Osteocyte (in vitro differentiated cells): ENCODE measurements at regions not wholly inside any gene's neighbourhood (a gene's known extent, or its start where the extent isn't known, plus 50 kb on each side); places are given as distances from the start of the nearest gene placed in this dataset.
A peak's percentile ranks its signal among the peaks of the same experiment; 100 is the strongest.

Source experiments
- DNase-seq: peaks from one replicate; pipeline ENCODE4 v3.0.0; 2021; ENCODE audit warnings: mixed read lengths; ENCODE audit not compliant: unreplicated experiment; ENCODE audit errors: extremely low spot score
- H3K27ac Mint-ChIP-seq: one replicate; pipeline ENCODE4 v1.8.0; 2021; ENCODE audit warnings: mild to moderate bottlenecking, mixed read lengths; ENCODE audit not compliant: unreplicated experiment
- H3K27me3 Mint-ChIP-seq: one replicate; pipeline ENCODE4 v1.8.0; 2021; ENCODE audit warnings: mixed read lengths; ENCODE audit not compliant: unreplicated experiment
- H3K36me3 Mint-ChIP-seq: one replicate; pipeline ENCODE4 v1.8.0; 2021; ENCODE audit warnings: mixed read lengths; ENCODE audit not compliant: unreplicated experiment
- H3K4me1 Mint-ChIP-seq: one replicate; pipeline ENCODE4 v1.8.0; 2021; ENCODE audit warnings: mixed read lengths; ENCODE audit not compliant: unreplicated experiment
- H3K4me3 Mint-ChIP-seq: one replicate; pipeline ENCODE4 v1.8.0; 2021; ENCODE audit warnings: mild to moderate bottlenecking, moderate library complexity, mixed read lengths; ENCODE audit not compliant: unreplicated experiment
- H3K9me3 Mint-ChIP-seq: one replicate; pipeline ENCODE4 v1.8.0; 2021; ENCODE audit warnings: mixed read lengths; ENCODE audit not compliant: unreplicated experiment
- CTCF ChIP-seq: fragments of 200-600 bp; sonication (generic); IDR thresholded peaks from 2 replicates; pipeline ENCODE4 v1.5.0; 2021; ENCODE audit warnings: antibody characterized with exemption, mild to moderate bottlenecking, moderate library complexity

GRCh38 chr3:102018551-102018950 is 169.2 kb downstream of the NFKBIZ start:
- H3K27ac Mint-ChIP-seq = no peak overlapping the region
- H3K9me3 Mint-ChIP-seq = peaks cover 6% of the 10 kb centered on the region
- H3K4me3 Mint-ChIP-seq = no peak overlapping the region
- no peaks in the 10 kb centered on the region for H3K36me3 Mint-ChIP-seq
- DNase-seq = no peak
- H3K27me3 Mint-ChIP-seq = peaks cover 14% of the 10 kb centered on the region
- no peak for TF ChIP-seq CTCF
- H3K4me1 Mint-ChIP-seq = no peaks in the 10 kb centered on the region

GRCh38 chr3:102020735-102021134 is 171.4 kb downstream of the NFKBIZ start:
- no peak for TF ChIP-seq CTCF
- H3K27me3 Mint-ChIP-seq = peaks cover 14% of the 10 kb centered on the region
- H3K36me3 Mint-ChIP-seq = no peaks in the 10 kb centered on the region
- DNase-seq = no peak
- H3K4me3 Mint-ChIP-seq = no peak overlapping the region
- H3K9me3 Mint-ChIP-seq = no peaks in the 10 kb centered on the region
- no peak overlapping the region for H3K27ac Mint-ChIP-seq
- no peaks in the 10 kb centered on the region for H3K4me1 Mint-ChIP-seq

- peaks cover 9% of the 10 kb centered on the region for H3K27me3 Mint-ChIP-seq
- no peaks in the 10 kb centered on the region for H3K36me3 Mint-ChIP-seq
- no peak overlapping the region for H3K4me3 Mint-ChIP-seq
- DNase-seq = no peak
- H3K4me1 Mint-ChIP-seq = no peaks in the 10 kb centered on the region
- TF ChIP-seq CTCF = no peak
- no peaks in the 10 kb centered on the region for H3K9me3 Mint-ChIP-seq
- H3K27ac Mint-ChIP-seq = no peak overlapping the region
Observed at GRCh38 chr3:102024270-102024904, 175.1 kb downstream of the NFKBIZ start.

- Mint-ChIP-seq H3K4me3 (no peak overlapping the region), H3K36me3 (no peaks in the 10 kb centered on the region), H3K27ac (peak overlapping the region; percentile 11), H3K27me3 (peaks cover 2% of the 10 kb centered on the region), H3K4me1 (no peaks in the 10 kb centered on the region), H3K9me3 (no peaks in the 10 kb centered on the region)
- no peak for TF ChIP-seq CTCF
- no peak for DNase-seq
Observed at GRCh38 chr3:102025606-102026270, 176.4 kb downstream of the NFKBIZ start.

- DNase-seq = no peak
- Mint-ChIP-seq H3K27ac (no peak overlapping the region), H3K27me3 (no peaks in the 10 kb centered on the region), H3K36me3 (no peaks in the 10 kb centered on the region), H3K9me3 (no peaks in the 10 kb centered on the region), H3K4me3 (no peak overlapping the region), H3K4me1 (no peaks in the 10 kb centered on the region)
- no peak for TF ChIP-seq CTCF
Observed at GRCh38 chr3:102026656-102027055, 177.3 kb downstream of the NFKBIZ start.
